Choroid plexus epithelial cell (primary cell): ENCODE measurements at regions not wholly inside any gene's neighbourhood (a gene's known extent, or its start where the extent isn't known, plus 50 kb on each side); places are given as distances from the start of the nearest gene placed in this dataset.
"Not testable (repeated sequence)": the region's sequence is repeated elsewhere in the genome, so short reads cannot be mapped to it uniquely, and the experiment has no call there.

Experiments used
- DNase-seq: peaks from one replicate; pipeline ENCODE4 v3.0.0-alpha.2; 2010; ENCODE audit warnings: low read depth
- H3K4me3 ChIP-seq: 2 replicates; pipeline ENCODE4 v1.5.1; 2011; ENCODE audit warnings: low read depth, mild to moderate bottlenecking, control low read depth, low read length, moderate library complexity
- CTCF ChIP-seq: conservative IDR thresholded peaks from 2 replicates; pipeline ENCODE4 v1.5.1; 2011; ENCODE audit warnings: low read depth, mild to moderate bottlenecking, control low read depth, inconsistent platforms, low read length, moderate library complexity

DNA sequence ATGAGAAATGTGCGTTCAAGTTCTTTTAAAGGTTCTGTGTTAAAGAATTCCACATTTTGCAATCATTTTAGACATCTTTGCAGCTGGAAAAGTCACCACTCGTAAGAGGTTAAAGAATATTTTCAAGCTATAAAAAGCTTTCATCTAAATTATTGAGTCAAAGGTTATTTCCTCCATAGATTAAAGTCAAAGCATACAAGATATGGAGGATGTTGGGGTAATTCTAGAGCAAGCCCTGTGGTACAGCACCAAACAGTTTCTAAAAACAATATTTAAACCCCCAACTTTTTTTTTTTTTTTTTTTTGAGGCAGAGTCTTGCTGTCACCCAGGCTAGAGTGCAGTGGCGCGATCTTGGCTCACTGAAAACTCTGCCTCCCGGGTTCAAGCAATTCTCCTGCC, 1299.8 kb upstream of the TMEM132C start:
- no peak overlapping the region for H3K4me3 ChIP-seq
- TF ChIP-seq CTCF, result no peak
- DNase-seq, result no peak

GRCh38 chr12:126974779-126975178, 1292.2 kb upstream of the TMEM132C start:
- no peak for DNase-seq
- no peak overlapping the region for H3K4me3 ChIP-seq
- TF ChIP-seq CTCF, result no peak

- H3K4me3 ChIP-seq, result no peak overlapping the region
- no peak for DNase-seq
- TF ChIP-seq CTCF, result no peak
These were observed 1290.4 kb upstream of the TMEM132C start for GRCh38 chr12:126976579-126976978.

DNA sequence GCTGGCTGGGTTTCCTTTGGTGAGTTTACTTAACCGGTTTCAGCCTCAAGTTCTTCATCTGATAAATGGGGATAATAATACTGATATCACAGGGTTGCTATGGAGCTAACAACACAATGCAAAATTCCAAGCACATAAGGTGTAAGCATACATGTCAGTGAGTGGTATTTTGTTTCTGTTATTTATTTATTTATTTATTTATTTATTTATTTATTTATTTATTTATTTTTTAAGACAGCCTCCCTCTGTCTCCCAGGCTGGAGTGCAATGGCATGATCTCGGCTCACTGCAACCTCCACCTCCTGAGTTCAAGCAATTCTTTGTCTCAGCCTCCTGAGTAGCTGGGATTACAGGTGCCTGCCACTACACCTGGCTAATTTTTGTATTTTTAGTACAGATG, 1287.4 kb upstream of the TMEM132C start:
- H3K4me3 ChIP-seq, DNase-seq: not testable (repeated sequence)

DNA sequence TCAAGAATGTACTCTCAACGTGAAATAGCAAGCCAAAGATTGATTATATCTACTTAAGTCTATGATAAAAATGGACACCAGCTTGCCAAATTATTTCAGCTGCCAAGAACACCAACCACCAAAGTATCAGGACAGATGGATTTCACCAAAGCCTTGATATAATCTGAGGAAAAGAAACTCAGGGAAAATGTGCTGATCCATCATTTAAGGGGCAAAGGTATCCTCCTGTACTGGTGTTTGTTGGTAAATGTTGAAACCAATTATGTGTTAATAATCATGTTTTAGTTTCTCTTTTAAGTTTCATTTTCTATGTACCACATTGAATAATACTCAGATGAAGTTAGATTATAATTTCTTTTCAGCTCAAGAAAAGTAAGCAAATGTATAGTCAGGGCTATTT, 1284.3 kb upstream of the TMEM132C start:
- no peak for TF ChIP-seq CTCF
- no peak overlapping the region for H3K4me3 ChIP-seq
- no peak for DNase-seq

- H3K4me3 ChIP-seq, DNase-seq: not testable (repeated sequence)
These were observed 1283.2 kb upstream of the TMEM132C start for GRCh38 chr12:126983735-126984134.

DNA sequence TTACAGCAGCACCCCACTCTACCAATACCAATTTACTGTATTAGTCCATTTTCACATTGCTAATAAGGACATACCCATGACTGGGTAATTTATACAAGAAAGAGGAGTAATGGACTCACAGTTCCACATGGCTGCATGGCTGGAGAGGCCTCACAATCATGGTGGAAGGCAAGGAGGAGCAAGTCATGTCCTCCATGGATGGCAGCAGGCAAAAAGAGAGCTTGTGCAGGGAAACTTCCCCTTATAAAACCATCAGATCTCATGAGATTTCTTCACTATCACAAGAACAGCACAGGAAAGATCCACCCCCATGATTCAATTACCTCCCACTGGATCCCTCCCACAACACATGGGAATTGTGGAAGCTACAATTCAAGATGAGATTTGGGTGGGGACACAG, 1281.3 kb upstream of the TMEM132C start:
- H3K4me3 ChIP-seq, DNase-seq: not testable (repeated sequence)

DNA sequence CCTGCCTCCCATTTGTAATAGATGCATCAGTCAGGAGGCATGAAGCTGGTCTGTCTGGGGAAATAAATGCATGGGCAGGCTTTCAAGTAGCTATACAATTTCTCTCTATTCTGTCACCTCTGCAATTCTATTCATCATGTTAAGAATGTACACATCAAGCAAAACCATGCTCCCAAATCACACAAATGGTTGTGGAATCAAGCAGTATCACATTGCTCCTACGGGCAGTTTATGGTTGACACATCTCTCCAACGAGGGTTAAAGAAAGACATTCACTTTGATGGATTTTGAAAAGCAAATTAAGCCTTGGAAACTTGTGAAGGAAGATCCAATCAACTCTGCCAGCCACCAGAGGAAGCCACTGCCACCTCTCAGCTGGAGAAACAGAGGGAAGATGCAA, 1277.4 kb upstream of the TMEM132C start:
- no peak overlapping the region for H3K4me3 ChIP-seq
- no peak for TF ChIP-seq CTCF
- no peak for DNase-seq

GRCh38 chr12:126993898-126994297, 1273.1 kb upstream of the TMEM132C start:
- H3K4me3 ChIP-seq, result no peak overlapping the region
- TF ChIP-seq CTCF, result no peak
- DNase-seq, result no peak
